WTC11 (cell line): ENCODE measurements at regions not wholly inside any gene's neighbourhood (a gene's known extent, or its start where the extent isn't known, plus 50 kb on each side); places are given as distances from the start of the nearest gene placed in this dataset.

ENCODE experiments used
- CREM ChIP-seq: sonication (generic); formaldehyde crosslinking; IDR thresholded peaks from 2 replicates; pipeline ENCODE4 v1.8.1; 2022; ENCODE audit warnings: mild to moderate bottlenecking, missing genetic modification reagents, moderate library complexity
- FOXP1 ChIP-seq: sonication (generic); formaldehyde crosslinking; IDR thresholded peaks from 2 replicates; pipeline ENCODE4 v1.8.0; 2022; ENCODE audit warnings: missing genetic modification reagents, mild to moderate bottlenecking, moderate library complexity, borderline replicate concordance
- JUN ChIP-seq: sonication (generic); formaldehyde crosslinking; IDR thresholded peaks from 2 replicates; pipeline ENCODE4 v1.8.0; 2023; ENCODE audit warnings: mild to moderate bottlenecking, missing genetic modification reagents
- TCF7 ChIP-seq: sonication (generic); formaldehyde crosslinking; IDR thresholded peaks from 2 replicates; pipeline ENCODE4 v1.8.0; 2022; ENCODE audit warnings: mild to moderate bottlenecking, low read depth, missing genetic modification reagents, moderate library complexity
- ZNF263 ChIP-seq: sonication (generic); formaldehyde crosslinking; IDR thresholded peaks from 2 replicates; pipeline ENCODE4 v1.8.1; 2022; ENCODE audit warnings: low read depth, mild to moderate bottlenecking, moderate library complexity, missing genetic modification reagents
- TF ChIP-seq, protein P1 (sequence below): sonication (generic); formaldehyde crosslinking; IDR thresholded peaks from 2 replicates; pipeline ENCODE4 v1.8.1; 2023; ENCODE audit warnings: mild to moderate bottlenecking, missing genetic modification reagents, moderate library complexity
- TF ChIP-seq, protein P2 (sequence below): fragments of 200-600 bp; IDR thresholded peaks from 2 replicates; pipeline ENCODE4 v1.8.0; 2022; ENCODE audit warnings: antibody characterized with exemption

DNA sequence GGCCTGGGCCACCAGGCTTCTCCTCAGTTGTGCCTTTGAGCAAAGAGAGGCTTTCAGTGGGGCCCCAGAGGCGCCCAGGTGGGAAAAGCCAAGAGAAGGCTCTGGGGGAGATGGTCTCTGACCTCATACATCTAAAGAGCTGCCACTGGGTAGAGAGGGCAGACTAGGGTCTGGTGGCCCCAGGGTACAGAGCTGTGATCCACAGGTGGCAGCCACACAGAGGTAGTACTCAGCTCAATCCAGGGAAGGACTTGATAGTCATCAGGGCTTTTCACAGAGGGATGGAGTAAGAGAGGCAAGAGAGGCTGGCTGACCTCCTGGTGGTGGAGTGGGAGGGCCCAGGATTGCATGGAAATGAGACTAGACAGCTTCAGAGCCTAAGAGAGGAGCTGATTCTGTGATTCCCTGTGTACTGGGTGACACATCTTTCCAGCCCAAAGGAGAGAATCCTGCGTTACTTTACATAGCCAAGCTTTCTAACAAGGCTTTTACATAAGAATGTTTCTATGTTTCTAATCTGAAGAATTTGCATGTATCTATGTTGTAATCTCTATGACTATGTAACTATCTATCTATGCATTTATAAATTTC lies 53.2 kb upstream of the PJA1 start:
- TF ChIP-seq, protein P1, sequence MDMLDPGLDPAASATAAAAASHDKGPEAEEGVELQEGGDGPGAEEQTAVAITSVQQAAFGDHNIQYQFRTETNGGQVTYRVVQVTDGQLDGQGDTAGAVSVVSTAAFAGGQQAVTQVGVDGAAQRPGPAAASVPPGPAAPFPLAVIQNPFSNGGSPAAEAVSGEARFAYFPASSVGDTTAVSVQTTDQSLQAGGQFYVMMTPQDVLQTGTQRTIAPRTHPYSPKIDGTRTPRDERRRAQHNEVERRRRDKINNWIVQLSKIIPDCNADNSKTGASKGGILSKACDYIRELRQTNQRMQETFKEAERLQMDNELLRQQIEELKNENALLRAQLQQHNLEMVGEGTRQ (CRISPR knock-in tag) = no peak
- TF ChIP-seq, protein P2, sequence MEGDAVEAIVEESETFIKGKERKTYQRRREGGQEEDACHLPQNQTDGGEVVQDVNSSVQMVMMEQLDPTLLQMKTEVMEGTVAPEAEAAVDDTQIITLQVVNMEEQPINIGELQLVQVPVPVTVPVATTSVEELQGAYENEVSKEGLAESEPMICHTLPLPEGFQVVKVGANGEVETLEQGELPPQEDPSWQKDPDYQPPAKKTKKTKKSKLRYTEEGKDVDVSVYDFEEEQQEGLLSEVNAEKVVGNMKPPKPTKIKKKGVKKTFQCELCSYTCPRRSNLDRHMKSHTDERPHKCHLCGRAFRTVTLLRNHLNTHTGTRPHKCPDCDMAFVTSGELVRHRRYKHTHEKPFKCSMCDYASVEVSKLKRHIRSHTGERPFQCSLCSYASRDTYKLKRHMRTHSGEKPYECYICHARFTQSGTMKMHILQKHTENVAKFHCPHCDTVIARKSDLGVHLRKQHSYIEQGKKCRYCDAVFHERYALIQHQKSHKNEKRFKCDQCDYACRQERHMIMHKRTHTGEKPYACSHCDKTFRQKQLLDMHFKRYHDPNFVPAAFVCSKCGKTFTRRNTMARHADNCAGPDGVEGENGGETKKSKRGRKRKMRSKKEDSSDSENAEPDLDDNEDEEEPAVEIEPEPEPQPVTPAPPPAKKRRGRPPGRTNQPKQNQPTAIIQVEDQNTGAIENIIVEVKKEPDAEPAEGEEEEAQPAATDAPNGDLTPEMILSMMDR = no peak
- no peak for TF ChIP-seq JUN (CRISPR knock-in tag)
- TF ChIP-seq TCF7 = no peak
- TF ChIP-seq FOXP1 (CRISPR knock-in tag) = no peak
- no peak for TF ChIP-seq CREM (CRISPR knock-in tag)
- TF ChIP-seq ZNF263 (CRISPR knock-in tag) = no peak
